Upper lobe of left lung (tissue), 6 donors: ENCODE measurements at regions not wholly inside any gene's neighbourhood (a gene's known extent, or its start where the extent isn't known, plus 50 kb on each side); places are given as distances from the start of the nearest gene placed in this dataset.

ENCODE experiments used
- ATAC-seq, 2 donors: fragments of 200-7000 bp; cut with Tn5 transposase; one replicate each; pipeline ENCODE4 v1.9.1; 2022; ENCODE audit warnings: mild to moderate bottlenecking in 2 of 2, moderate library complexity in 2 of 2; ENCODE audit not compliant: low FRiP score in 2 of 2
- DNase-seq, 2 donors: peaks; one replicate each; pipeline ENCODE4 v3.0.0-alpha.2; 2019 to 2020
- H3K27ac ChIP-seq, 4 donors: fragments of 200-600 bp; sonication (generic); one replicate each; pipeline ENCODE4 v1.5.1; 2016 to 2019
- H3K27me3 ChIP-seq, 4 donors: fragments of 200-600 bp; sonication (generic); one replicate each; pipeline ENCODE4 v1.5.1; 2017 to 2019
- H3K36me3 ChIP-seq, 4 donors: fragments of 200-600 bp; sonication (generic); one replicate each; pipeline ENCODE4 v1.5.1; 2016 to 2019
- H3K4me1 ChIP-seq, 4 donors: fragments of 200-600 bp; sonication (generic); one replicate each; pipeline ENCODE4 v1.5.1; 2018 to 2019
- H3K4me3 ChIP-seq, 4 donors: fragments of 200-600 bp; sonication (generic); one replicate each; pipeline ENCODE4 v1.5.1; 2017 to 2019; ENCODE audit warnings: mild to moderate bottlenecking in 2 of 4, moderate library complexity in 1 of 4
- H3K9me3 ChIP-seq, 4 donors: fragments of 200-600 bp; sonication (generic); one replicate each; pipeline ENCODE4 v1.5.1; 2018 to 2019
- EP300 ChIP-seq, 4 donors: sonication (generic); formaldehyde crosslinking; IDR thresholded peaks; one replicate each; pipeline ENCODE4 v1.5.1; 2017; ENCODE audit warnings: antibody characterized with exemption in 4 of 4, control low read depth in 2 of 4
- POLR2A ChIP-seq, 4 donors: fragments of 450-650 bp; IDR thresholded peaks; one replicate each; pipeline ENCODE4 v1.5.1; 2016 to 2017; ENCODE audit warnings: antibody characterized with exemption in 4 of 4, mild to moderate bottlenecking in 2 of 4
- POLR2AphosphoS5 ChIP-seq, 2 donors: sonication (generic); formaldehyde crosslinking; IDR thresholded peaks; one replicate each; pipeline ENCODE4 v1.5.1; 2017; ENCODE audit warnings: antibody characterized with exemption in 2 of 2
- WGBS, 2 donors: methylation state at CpG; one replicate each; pipeline ENCODE4 v1.1.5; 2017 to 2018; 5-methylcytosine and 5-hydroxymethylcytosine counted together
- TF ChIP-seq, protein P1 (sequence below), 6 experiments: fragments of 450-650 bp in 4 of 6; fragments of 200-600 bp in 2 of 6; sonication (generic) in 2 of 6; IDR thresholded peaks; one replicate each; pipeline ENCODE4 v1.5.1; 2016 to 2019; ENCODE audit warnings: antibody characterized with exemption in 6 of 6
- donor health status: DM: no; HTN: no; CAD: no; lungs with moderate emphysema.
- donor health status: DM: no; HTN: yes; CAD: no; lungs with severe emphysema.

DNA sequence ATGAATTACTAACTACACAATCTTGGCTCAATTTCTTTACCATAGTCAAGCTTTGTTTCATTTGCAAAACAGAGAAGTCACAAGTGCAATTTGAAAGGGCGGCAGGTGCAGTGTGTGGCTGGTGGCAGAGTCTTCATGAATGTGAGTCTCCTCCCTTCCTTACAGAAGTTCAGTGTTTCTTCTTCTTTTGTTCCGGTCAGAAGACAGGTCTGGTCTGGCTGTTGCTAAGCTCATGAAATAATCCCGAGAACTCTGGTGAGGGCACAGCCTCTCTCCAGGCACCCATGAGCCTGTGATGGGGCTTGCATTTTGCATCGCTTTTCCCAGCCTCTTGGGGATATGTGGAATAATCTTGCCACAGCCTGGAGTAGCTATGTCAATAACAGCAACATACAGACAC is 824.8 kb upstream of the SALL3 start:
- no peaks in the 10 kb centered on the region for H3K36me3 ChIP-seq
- WGBS, 2 donors = 72 to 93% methylated on average over 4 of the region's 4 CpGs
- no peak for DNase-seq
- no peaks in the 10 kb centered on the region for H3K27me3 ChIP-seq
- TF ChIP-seq, protein P1, sequence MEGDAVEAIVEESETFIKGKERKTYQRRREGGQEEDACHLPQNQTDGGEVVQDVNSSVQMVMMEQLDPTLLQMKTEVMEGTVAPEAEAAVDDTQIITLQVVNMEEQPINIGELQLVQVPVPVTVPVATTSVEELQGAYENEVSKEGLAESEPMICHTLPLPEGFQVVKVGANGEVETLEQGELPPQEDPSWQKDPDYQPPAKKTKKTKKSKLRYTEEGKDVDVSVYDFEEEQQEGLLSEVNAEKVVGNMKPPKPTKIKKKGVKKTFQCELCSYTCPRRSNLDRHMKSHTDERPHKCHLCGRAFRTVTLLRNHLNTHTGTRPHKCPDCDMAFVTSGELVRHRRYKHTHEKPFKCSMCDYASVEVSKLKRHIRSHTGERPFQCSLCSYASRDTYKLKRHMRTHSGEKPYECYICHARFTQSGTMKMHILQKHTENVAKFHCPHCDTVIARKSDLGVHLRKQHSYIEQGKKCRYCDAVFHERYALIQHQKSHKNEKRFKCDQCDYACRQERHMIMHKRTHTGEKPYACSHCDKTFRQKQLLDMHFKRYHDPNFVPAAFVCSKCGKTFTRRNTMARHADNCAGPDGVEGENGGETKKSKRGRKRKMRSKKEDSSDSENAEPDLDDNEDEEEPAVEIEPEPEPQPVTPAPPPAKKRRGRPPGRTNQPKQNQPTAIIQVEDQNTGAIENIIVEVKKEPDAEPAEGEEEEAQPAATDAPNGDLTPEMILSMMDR (IDR thresholded peaks at IDR 0.05) = no peak
- TF ChIP-seq POLR2AphosphoS5 (IDR thresholded peaks at IDR 0.05) (no peak), EP300 (IDR thresholded peaks at IDR 0.05) (no peak), POLR2A (IDR thresholded peaks at IDR 0.05) (no peak)
- no peaks in the 10 kb centered on the region for H3K4me1 ChIP-seq
- ATAC-seq = no peak
- H3K4me3 ChIP-seq = no peak overlapping the region
- no peak overlapping the region for H3K27ac ChIP-seq
- no peaks in the 10 kb centered on the region for H3K9me3 ChIP-seq

DNA sequence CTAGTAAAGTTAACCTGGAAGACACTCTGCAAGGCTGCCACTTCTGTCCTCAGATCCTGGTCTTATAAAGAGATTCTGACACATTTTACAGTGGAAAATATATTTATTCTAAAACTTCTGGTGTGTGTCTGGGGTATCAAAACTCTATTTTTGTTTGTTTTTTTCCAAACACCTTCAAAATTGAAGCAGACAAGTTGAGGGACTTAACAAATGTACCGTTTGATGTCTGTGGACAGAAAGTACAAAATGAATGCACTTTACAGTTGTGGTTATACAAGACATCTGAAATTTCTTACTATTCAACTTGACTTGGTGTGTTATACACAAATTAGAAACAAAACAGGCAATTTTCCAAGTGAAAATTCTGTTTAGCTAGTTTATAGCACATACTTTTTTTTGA is 823.2 kb upstream of the SALL3 start:
- H3K4me3 ChIP-seq = no peak overlapping the region
- no peaks in the 10 kb centered on the region for H3K9me3 ChIP-seq
- ATAC-seq (no peak), DNase-seq (no peak)
- no peaks in the 10 kb centered on the region for H3K36me3 ChIP-seq
- H3K4me1 ChIP-seq = no peaks in the 10 kb centered on the region
- TF ChIP-seq, protein P1 (IDR thresholded peaks at IDR 0.05) = no peak
- TF ChIP-seq EP300 (IDR thresholded peaks at IDR 0.05) = no peak
- TF ChIP-seq POLR2AphosphoS5 (IDR thresholded peaks at IDR 0.05) = no peak
- TF ChIP-seq POLR2A (IDR thresholded peaks at IDR 0.05) = no peak
- no peak overlapping the region for H3K27ac ChIP-seq
- no peaks in the 10 kb centered on the region for H3K27me3 ChIP-seq
- WGBS, 2 donors = 74 to 76% methylated on average over 1 of the region's 1 CpG

DNA sequence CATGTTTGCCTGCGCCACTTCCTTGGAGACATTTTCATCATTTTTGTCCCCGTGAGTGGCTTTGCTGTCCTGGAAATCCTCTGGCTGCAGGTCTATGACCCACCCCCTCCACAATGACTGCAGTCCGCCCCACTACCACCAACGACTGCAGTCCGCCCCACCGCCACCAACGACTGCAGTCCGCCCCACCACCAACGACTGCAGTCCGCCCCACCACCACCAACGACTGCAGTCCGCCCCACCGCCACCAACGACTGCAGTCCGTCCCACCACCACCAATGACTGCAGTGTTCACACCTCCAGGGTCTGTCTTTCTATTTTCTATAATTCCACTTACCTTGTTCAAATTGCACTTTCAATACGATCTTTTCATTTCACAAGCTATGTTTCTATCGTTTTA is 820.7 kb upstream of the SALL3 start:
- Histone ChIP-seq H3K27ac (no peak overlapping the region), H3K9me3 (no peaks in the 10 kb centered on the region), H3K36me3 (no peaks in the 10 kb centered on the region), H3K4me1 (no peaks in the 10 kb centered on the region), H3K4me3 (no peak overlapping the region), H3K27me3 (no peaks in the 10 kb centered on the region)
- DNase-seq = no peak
- ATAC-seq = no peak
- TF ChIP-seq EP300 (IDR thresholded peaks at IDR 0.05) (no peak), POLR2A (IDR thresholded peaks at IDR 0.05) (no peak), POLR2AphosphoS5 (IDR thresholded peaks at IDR 0.05) (no peak)
- TF ChIP-seq, protein P1 (IDR thresholded peaks at IDR 0.05) = no peak
- WGBS, 2 donors = 89 to 90% methylated on average over 17 of the region's 17 CpGs

DNA sequence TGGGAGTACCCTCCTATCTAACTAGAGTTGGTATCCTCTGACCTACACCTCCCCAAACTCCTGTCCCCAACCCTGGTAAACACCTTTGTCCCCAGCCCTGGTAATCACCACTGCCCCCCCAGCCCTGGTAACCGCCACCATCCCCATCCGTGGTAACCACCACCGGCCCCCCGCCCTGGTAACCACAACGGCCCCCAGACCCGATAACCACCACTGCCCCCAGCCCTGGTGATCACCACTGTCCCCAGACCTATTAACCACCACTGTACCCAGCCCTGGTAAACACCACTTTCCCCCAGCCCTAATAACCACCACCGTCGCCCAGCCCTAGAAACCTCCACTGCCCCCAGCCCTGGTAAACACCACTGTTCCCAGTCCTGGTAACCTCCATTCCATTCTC is 820.2 kb upstream of the SALL3 start:
- Histone ChIP-seq H3K36me3 (no peaks in the 10 kb centered on the region), H3K27me3 (no peaks in the 10 kb centered on the region), H3K4me1 (no peaks in the 10 kb centered on the region), H3K4me3 (no peak overlapping the region), H3K27ac (no peak overlapping the region), H3K9me3 (no peaks in the 10 kb centered on the region)
- whole genome bisulfite sequencing, 2 donors = 86 to 92% methylated on average over 8 of the region's 8 CpGs
- DNase-seq = no peak
- ATAC-seq = no peak
- TF ChIP-seq, protein P1 (IDR thresholded peaks at IDR 0.05) = no peak
- TF ChIP-seq EP300 (IDR thresholded peaks at IDR 0.05) = no peak
- no peak for TF ChIP-seq POLR2A (IDR thresholded peaks at IDR 0.05)
- TF ChIP-seq POLR2AphosphoS5 (IDR thresholded peaks at IDR 0.05) = no peak

DNA sequence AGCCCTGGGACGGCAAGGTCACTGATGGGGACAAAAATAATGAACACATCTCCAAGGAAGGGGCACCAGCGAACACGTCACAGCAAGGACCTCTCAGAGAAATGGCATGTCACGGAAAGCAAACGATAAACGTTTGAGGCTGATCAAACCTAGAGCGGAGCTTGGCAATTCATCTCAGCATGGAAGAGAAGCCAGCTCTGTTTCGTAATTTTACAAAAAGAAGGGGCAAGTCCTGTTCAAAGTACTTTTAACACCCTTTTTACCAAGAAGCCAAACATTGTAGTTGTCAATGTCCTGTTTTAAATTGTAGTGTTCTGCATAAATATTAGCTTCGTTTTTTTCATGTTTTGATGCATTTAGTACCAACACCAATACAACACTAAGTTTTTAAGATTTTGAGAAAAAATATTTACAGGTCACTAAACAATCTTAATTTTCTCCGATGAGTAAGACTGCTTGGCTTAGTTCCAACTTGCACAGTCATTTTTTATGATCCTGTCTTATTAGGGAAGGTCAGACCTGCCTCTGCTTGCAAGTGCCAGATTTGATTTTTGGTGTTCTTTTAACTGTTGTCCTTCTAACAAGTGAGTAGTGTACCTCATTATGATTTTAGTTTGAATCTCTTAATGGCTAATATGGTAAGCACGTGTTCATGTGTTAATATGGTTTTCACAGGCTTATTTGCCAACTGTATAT is 818.5 kb upstream of the SALL3 start:
- ATAC-seq (no peak), DNase-seq (no peak)
- Histone ChIP-seq H3K4me1 (no peaks in the 10 kb centered on the region), H3K27me3 (no peaks in the 10 kb centered on the region), H3K36me3 (no peaks in the 10 kb centered on the region), H3K9me3 (no peaks in the 10 kb centered on the region), H3K4me3 (no peak overlapping the region), H3K27ac (no peak overlapping the region)
- 62% methylated on average over 11 of the region's 11 CpGs for WGBS, 2 donors
- TF ChIP-seq POLR2AphosphoS5 (IDR thresholded peaks at IDR 0.05) = no peak
- no peak for TF ChIP-seq POLR2A (IDR thresholded peaks at IDR 0.05)
- TF ChIP-seq EP300 (IDR thresholded peaks at IDR 0.05) = no peak
- TF ChIP-seq, protein P1 (IDR thresholded peaks at IDR 0.05) = no peak
